ENCODE measurements at regions not wholly inside any gene's neighbourhood (a gene's known extent, or its start where the extent isn't known, plus 50 kb on each side); places are given as distances from the start of the nearest gene placed in this dataset.

GRCh38 chr2:11990576-11990975 is 244.1 kb downstream of the LPIN1 start:
- Histone ChIP-seq H3K4me3 (no peak overlapping the region), H3K4me1 (peaks cover 0 to 12% (median 0%) of the 10 kb centered on the region in 12 donors), H3K9me3 (peaks cover 0 to 10% (median 2%) of the 10 kb centered on the region in 12 donors), H3K27me3 (no peaks in the 10 kb centered on the region), H3K36me3 (no peaks in the 10 kb centered on the region), H3K27ac (no peak overlapping the region)
- no peak for ATAC-seq
- TF ChIP-seq POLR2A (IDR thresholded peaks at IDR 0.05) (no peak), CTCF (IDR thresholded peaks at IDR 0.05) (no peak)
- DNase-seq, result no peak
- intact Hi-C loops (cut with DNase I), result no loop called here
- 92 to 95% (median 94%) methylated on average over 4 of the region's 4 CpGs for WGBS, 4 donors

GRCh38 chr2:11993749-11994148 is 247.3 kb downstream of the LPIN1 start:
- no peak overlapping the region for H3K27ac ChIP-seq
- ATAC-seq (no peak), DNase-seq (no peak)
- no peak overlapping the region for H3K4me3 ChIP-seq
- TF ChIP-seq POLR2A (IDR thresholded peaks at IDR 0.05) (no peak), CTCF (IDR thresholded peaks at IDR 0.05) (no peak)
- intact Hi-C loops (cut with DNase I), result no loop called here
- 89 to 100% (median 94%) methylated on average over 1 of the region's 1 CpG for WGBS, 4 donors
- H3K36me3 ChIP-seq, result no peaks in the 10 kb centered on the region
- H3K9me3 ChIP-seq, result peaks cover 0 to 10% (median 2%) of the 10 kb centered on the region in 12 donors
- no peaks in the 10 kb centered on the region for H3K27me3 ChIP-seq
- H3K4me1 ChIP-seq, result peaks cover 0 to 12% (median 0%) of the 10 kb centered on the region in 12 donors

GRCh38 chr2:11995456-11995855 is 249.0 kb downstream of the LPIN1 start:
- Histone ChIP-seq H3K27ac (no peak overlapping the region), H3K27me3 (no peaks in the 10 kb centered on the region), H3K36me3 (no peaks in the 10 kb centered on the region), H3K4me3 (no peak overlapping the region), H3K9me3 (peaks cover 0 to 10% (median 2%) of the 10 kb centered on the region in 12 donors), H3K4me1 (peaks cover 0 to 8% (median 0%) of the 10 kb centered on the region in 12 donors)
- no peak for TF ChIP-seq CTCF (IDR thresholded peaks at IDR 0.05)
- TF ChIP-seq POLR2A (IDR thresholded peaks at IDR 0.05), result no peak
- ATAC-seq (no peak), DNase-seq (no peak)
- intact Hi-C loops (cut with DNase I), result no loop called here

- no peaks in the 10 kb centered on the region for H3K4me1 ChIP-seq
- H3K36me3 ChIP-seq, result no peaks in the 10 kb centered on the region
- no peaks in the 10 kb centered on the region for H3K27me3 ChIP-seq
- TF ChIP-seq CTCF (IDR thresholded peaks at IDR 0.05) (no peak), POLR2A (IDR thresholded peaks at IDR 0.05) (no peak)
- H3K4me3 ChIP-seq, result no peak overlapping the region
- DNase-seq (no peak), ATAC-seq (no peak)
- intact Hi-C loops (cut with DNase I), result no loop called here
- no peak overlapping the region for H3K27ac ChIP-seq
- H3K9me3 ChIP-seq, result peaks cover 0 to 10% (median 2%) of the 10 kb centered on the region in 12 donors
Measured at GRCh38 chr2:11996618-11997017, 250.2 kb downstream of the LPIN1 start.
